ENCODE measurements at regions not wholly inside any gene's neighbourhood (a gene's known extent, or its start where the extent isn't known, plus 50 kb on each side); places are given as distances from the start of the nearest gene placed in this dataset.

DNA sequence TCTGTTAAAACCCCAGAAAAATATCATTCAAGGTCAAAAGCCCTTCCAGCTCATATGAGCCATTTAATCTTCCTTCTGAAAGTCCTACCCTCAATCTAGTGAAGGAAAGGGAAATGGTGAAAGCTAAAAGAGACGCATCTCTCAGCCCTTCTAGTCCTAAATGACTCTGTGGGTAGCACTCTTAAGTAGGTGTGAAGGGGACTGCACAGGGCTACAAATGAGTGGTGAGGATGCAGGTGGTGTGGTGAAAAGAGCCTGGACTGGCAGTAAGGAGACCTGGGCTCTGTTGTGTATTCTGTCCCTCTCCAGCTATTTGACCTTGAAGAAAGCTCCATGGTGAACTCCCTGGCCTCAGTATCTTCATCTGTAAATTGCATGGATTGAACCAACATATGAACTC lies 671.8 kb upstream of the DIPK2B start:
- DNase-seq (ENCODE audit: low spot score): no peak

- no peak for DNase-seq (ENCODE audit: low spot score)
These were observed 667.7 kb upstream of the DIPK2B start for GRCh38 chrX:45868425-45868824.

DNA sequence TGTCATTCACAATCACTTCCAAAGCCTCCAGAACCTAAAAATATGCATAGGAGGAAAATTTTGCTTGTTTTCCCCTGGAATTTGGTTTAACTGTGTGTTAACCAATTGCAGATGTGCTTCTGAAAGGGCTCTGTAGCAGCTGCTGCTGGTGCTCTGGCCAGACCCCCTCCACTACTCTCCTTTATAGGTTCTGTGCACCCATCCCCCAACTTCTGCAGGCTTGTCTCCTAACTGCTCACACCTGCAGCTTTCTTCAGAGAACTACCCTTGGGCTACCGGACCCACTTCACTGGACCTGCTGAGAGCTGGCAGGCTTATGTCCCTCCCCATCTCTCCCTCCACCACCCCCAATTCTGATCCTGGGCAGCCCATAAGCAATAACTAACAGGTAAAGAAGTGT lies 662.1 kb upstream of the DIPK2B start:
- DNase-seq (ENCODE audit: low spot score): no peak

DNA sequence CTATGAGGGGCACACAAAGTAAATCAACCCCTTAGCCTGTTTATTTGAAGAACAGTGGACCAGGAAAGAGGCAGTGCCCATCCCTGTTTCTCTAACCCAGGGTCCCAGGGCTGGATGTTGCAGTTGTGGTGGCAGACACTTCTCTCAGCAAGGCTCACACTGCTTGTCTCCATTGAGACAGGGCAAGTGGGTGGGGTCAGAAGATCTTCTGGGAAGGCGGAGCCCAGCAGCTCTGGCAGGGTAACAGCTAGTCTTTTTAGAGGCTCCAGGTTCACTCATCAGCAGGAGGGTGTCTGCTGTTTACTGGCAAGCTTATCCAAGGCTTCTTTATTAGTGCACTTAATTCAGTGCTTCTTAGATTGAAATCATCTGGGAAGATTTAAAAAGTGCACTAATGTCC lies 659.8 kb upstream of the DIPK2B start:
- no peak for DNase-seq (ENCODE audit: low spot score)

DNA sequence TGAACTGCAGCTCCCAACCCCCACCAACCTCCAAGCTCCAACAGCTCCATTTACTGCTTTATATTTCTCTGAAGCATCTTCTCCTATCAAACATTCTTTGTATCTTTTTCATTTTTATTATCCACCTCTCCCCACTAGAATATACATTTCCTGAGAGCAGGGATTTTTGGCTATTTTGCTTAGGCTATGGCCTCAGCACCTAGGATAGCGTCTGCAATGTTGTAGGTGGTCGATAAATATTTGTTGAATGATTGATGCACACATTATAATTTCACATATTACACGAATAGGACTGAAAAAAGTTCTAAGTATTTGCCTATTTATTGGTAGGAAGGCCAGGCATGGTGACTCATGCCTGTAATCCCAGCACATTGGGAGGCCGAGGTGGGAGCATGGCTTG lies 658.7 kb upstream of the DIPK2B start:
- no peak for DNase-seq (ENCODE audit: low spot score)

DNA sequence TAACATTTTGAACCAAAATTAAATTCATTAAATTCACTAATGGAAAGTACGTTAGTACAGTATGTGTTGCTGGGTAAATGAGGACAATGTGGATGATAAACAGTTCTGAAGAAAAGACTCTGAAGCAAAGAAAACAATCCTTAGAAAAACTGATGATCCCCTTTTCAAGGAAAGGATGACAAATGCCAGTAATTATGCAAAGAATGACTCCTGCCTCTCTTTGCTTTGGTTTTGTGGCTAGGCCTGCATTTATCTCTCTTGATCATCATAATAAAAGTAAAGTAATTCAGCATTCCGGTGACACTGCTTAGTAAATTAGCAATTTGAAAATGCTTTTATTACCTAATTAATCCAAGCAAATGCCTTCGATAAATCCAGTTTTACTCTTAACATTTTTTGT lies 652.2 kb upstream of the DIPK2B start:
- DNase-seq (ENCODE audit: low spot score): no peak

- DNase-seq (ENCODE audit: low spot score): peak; percentile 7
These were observed 650.8 kb upstream of the DIPK2B start for GRCh38 chrX:45851434-45851991.

DNA sequence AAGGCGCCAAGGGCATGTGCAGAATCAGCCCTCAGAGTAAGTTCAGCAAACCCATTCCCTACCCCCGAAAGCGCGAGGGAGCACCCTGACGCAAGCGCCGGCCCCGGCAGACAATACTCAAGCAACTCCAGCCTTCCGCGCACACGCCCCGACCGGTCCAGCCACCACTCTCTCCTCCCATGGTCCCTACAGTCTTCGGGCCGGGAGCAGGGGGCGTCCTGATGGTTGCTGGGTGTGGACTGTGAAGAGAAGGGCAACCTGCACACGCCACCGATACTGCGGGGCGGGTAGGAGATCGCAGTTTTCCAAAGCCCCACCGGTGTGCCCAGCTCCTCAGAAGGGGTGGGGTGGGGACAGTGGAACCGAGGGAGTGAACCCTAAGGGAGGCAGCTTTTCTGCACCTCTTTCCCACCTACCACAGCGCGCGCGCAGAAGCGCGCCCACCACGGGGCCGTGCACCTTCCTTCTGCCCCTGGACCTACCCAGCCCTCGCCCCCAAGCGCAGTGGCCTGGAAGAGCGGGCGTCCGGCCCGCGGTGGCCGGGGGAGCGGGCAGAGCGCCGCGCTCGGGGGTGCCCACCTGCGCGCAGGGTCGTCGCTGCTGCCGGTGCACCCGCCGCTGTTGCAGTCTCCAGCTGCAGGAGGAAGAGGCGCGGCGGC lies 650.2 kb upstream of the DIPK2B start:
- no peak for DNase-seq (ENCODE audit: low spot score)

DNA sequence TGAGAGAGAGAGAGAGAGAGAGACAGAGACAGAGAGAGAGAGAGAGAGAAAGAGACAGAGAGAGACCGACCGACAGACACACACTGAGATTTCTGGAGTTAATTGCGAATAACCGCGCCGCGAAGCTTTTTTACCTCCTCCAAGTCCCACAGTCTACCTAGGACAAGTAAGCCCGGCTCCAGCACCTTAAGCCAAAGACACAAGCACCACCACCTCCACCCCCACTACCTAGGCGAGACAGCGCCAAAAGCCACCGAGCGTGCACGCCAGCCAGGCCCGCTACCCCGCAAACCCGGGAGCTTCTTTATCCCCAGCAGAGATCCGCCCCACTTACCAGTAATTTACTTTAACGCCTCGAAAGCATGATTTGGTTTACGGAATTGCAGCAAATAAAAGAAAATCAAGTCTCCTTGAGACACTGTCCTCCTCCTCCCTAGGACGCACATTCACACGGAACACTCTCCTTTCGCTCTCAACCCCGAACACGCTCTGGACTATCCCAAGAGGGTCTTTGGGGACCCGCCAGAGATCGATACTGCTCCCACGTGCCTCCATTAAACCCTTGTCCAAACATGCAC lies 649.6 kb upstream of the DIPK2B start:
- no peak for DNase-seq (ENCODE audit: low spot score)

- no peak for DNase-seq (ENCODE audit: low spot score)
These were observed 648.7 kb upstream of the DIPK2B start for GRCh38 chrX:45849261-45849862.

- DNase-seq (ENCODE audit: low spot score): no peak
These were observed 647.3 kb upstream of the DIPK2B start for GRCh38 chrX:45847961-45848360.

- no peak for DNase-seq (ENCODE audit: low spot score)
These were observed 645.7 kb upstream of the DIPK2B start for GRCh38 chrX:45846328-45846727.

- no peak for DNase-seq (ENCODE audit: low spot score)
These were observed 644.5 kb upstream of the DIPK2B start for GRCh38 chrX:45845142-45845541.

DNA sequence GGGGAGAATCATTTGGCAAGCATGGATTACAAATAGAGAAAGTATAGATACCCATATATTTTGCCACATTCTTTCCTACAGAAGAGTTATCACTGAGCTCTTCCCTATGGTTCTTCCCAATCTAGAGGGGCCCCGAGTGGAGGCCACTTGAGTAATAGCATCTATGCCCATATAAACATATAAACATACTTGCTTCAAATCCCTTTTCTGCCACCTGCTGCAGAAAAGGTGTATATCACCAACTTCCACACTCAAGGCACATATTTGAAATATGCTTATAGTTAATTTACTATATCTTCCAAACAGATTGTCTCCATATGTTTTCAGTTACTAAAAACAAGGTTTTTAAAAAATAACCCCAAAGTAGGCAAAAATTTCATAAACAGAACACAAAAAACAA lies 642.8 kb upstream of the DIPK2B start:
- DNase-seq (ENCODE audit: low spot score): no peak

GRCh38 chrX:45842926-45843315 lies 642.2 kb upstream of the DIPK2B start:
- no peak for DNase-seq (ENCODE audit: low spot score)

DNA sequence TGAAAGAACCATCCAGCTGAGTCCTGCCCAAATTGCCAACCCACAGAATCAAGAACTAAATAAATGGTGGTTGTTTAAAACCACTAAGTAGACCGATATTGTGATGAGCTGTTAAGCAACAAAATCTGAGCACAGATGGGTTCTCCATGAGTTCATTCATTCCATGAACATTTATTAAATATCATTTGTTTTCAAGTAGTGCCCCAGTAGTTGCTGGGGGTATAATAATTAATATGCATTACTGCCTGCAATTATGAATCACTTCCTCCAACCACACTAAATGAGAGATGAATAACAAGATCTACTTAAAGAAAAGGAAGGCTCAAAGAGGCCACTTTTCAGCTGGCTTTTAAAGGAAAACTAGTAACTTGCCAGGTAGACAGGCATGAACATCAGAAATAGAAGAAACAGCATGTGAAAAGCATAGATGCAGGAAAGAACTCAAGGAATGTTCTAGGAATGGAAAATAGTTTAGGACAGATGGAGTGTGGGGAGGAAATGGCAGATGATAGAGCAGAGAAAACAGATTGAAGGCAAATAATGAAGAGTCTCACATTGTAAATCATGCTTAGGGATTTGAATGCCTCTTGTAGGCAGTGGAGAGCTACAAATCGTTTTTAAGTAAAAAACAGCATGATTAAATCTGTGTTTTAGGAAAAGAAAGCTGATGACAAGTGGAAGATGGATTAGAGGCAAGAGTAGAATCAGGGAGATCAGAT lies 641.7 kb upstream of the DIPK2B start:
- no peak for DNase-seq (ENCODE audit: low spot score)

DNA sequence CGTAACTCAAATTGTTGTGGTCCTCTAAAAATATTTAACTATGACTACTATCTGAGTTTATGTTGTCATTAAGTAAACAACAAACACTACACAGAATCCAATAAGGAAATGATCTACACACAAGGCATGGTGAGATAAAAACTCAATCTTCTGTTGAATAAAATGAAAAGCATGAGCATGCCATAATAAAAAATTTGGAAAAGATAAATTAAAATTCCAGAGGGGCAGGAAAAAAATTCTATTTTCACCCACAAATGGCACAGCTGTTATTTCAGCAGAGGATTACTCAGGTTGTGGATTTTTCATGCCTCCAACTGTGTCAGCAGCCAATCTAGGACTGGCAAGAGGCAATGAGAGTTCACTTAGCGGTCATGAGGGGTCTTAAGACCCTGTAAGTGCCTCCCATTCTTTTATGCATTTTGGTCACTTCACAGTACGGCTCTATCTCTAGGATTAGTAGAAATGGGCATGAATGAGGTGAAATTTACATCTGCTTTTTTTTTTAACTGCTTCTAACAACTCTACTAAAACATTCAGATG lies 639.8 kb upstream of the DIPK2B start:
- no peak for DNase-seq (ENCODE audit: low spot score)

- DNase-seq (ENCODE audit: low spot score): no peak
These were observed 629.7 kb upstream of the DIPK2B start for GRCh38 chrX:45830343-45830742.

DNA sequence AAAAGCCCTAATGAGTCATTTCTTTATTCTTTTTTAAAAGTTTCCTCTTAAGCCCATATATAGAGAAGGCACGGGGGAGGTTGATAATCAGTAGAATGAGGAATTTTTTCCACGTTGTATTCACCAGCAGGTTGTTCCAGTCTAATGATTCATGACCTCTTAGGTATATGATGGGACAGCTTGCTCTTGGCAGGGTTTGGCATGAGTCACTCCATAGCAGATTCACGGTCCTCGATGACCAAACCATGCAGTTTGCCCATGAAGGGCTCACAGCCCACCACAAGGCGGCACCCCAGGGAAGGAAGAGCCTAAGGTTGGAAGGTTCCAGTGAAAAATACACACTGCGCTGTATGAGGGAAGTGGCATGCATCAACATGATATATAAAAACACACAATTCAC lies 623.8 kb upstream of the DIPK2B start:
- DNase-seq (ENCODE audit: low spot score): no peak

- DNase-seq (ENCODE audit: low spot score): no peak
These were observed 622.9 kb upstream of the DIPK2B start for GRCh38 chrX:45823536-45823935.

DNA sequence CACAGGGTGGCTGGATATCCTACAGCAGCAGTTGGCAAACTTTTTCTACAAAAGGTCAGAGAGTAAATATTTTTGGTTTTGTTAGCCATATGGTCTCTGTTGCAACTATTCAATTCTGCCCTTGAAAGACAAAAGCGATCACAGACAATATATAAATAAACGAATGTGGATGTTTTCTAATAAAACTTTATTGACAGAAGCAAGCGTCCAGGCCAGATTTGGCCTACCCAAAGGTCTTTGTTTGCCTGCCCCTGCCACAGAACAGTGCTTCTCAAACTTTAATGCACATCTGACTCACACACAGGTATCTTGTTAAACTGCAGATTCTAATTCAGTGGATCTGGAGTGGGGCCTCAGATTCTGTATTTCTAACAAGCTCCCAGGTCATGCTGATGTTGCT lies 621.4 kb upstream of the DIPK2B start:
- no peak for DNase-seq (ENCODE audit: low spot score)

DNA sequence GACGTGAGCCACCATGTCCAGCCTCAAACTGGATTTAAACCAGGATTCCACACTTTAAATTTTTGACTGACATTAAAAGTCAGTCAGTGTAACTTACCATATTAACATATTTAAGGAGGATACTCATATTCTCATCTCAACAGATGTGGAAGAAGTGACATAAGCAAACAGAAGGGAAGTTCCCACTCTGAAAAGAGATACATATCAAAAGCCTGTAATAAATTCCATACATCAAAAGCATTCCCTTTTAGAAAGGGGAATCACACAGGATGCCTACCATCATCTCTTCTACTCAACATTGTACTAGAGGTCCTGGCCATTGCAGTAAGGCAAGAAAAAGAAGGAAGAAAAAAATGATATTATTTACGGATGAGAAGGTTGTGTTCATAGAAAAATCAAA lies 618.2 kb upstream of the DIPK2B start:
- no peak for DNase-seq (ENCODE audit: low spot score)

DNA sequence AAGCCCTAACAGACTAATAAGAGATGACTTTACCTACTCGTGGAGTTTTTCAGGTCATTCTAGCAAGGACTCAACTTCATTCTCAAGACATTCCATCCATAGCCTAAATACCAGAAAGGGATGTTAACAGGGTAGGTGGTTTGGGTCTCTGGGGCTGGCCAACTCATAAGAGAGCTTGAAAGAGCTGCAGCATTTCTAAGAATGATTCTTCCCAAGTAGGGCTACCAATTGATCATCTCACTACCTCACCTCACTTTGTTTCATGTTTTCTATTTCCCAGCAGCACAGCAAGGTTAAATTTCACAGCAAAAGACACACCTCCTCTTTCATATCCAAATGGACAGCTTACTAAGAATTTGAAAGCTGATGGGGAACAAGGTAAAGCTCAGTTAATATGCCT lies 614.8 kb upstream of the DIPK2B start:
- no peak for DNase-seq (ENCODE audit: low spot score)
